A673 (cell line): ENCODE measurements at regions not wholly inside any gene's neighbourhood (a gene's known extent, or its start where the extent isn't known, plus 50 kb on each side); places are given as distances from the start of the nearest gene placed in this dataset.

Source experiments
- BruUV-seq: library from RNA; stranded (reverse); fragments of 400-500 nt; replicated peaks from 2 replicates; lab custom pipeline; 2021; lab: Mats Ljungman, UMichigan
- CTCF ChIA-PET: fragments of 300-600 bp; sonication (Branson Sonifier 250); formaldehyde crosslinking; loops from one replicate; lab custom pipeline; 2022; ENCODE audit warnings: antibody characterized with exemption; lab: Charles Lee
- POLR2A ChIA-PET: fragments of 300-600 bp; sonication (Branson Sonifier 250); formaldehyde crosslinking; loops from one replicate; lab custom pipeline; 2022; ENCODE audit warnings: antibody characterized with exemption; ENCODE audit not compliant: low non-redundant PET; lab: Charles Lee
- DNase-seq: peaks from one replicate; pipeline ENCODE4 v3.0.0-alpha.2; 2015; ENCODE audit warnings: low spot score
- H3K27ac ChIP-seq: fragments of 200-600 bp; sonication (generic); 2 replicates; pipeline ENCODE4 v1.5.1; 2016; ENCODE audit warnings: mixed run types, low read depth, mild to moderate bottlenecking, mixed read lengths, antibody characterized with exemption, low read length; ENCODE audit not compliant: poor library complexity, severe bottlenecking
- H3K27me3 ChIP-seq: fragments of 200-600 bp; sonication (generic); replicated peaks from 2 replicates; pipeline ENCODE4 v1.6.1; 2017; ENCODE audit warnings: mixed run types, low read depth, mild to moderate bottlenecking, mixed read lengths, antibody characterized with exemption, low read length; ENCODE audit not compliant: insufficient read depth, poor library complexity
- H3K36me3 ChIP-seq: fragments of 200-600 bp; sonication (generic); 2 replicates; pipeline ENCODE4 v1.6.1; 2016; ENCODE audit warnings: mixed run types, mild to moderate bottlenecking, mixed read lengths, antibody characterized with exemption, low read length; ENCODE audit not compliant: insufficient read depth, poor library complexity, severe bottlenecking
- H3K4me1 ChIP-seq: fragments of 200-600 bp; sonication (generic); 2 replicates; pipeline ENCODE4 v1.6.1; 2017; ENCODE audit warnings: mixed run types, mild to moderate bottlenecking, mixed read lengths, antibody characterized with exemption, low read length; ENCODE audit not compliant: insufficient read depth, poor library complexity, severe bottlenecking
- H3K4me3 ChIP-seq: fragments of 200-600 bp; sonication (generic); 2 replicates; pipeline ENCODE4 v1.5.1; 2016; ENCODE audit warnings: low read depth, mixed run types, mild to moderate bottlenecking, mixed read lengths, low read length; ENCODE audit not compliant: poor library complexity, severe bottlenecking
- H3K9me3 ChIP-seq: fragments of 200-600 bp; sonication (generic); 2 replicates; pipeline ENCODE4 v1.6.1; 2016; ENCODE audit warnings: mixed run types, low read depth, mild to moderate bottlenecking, mixed read lengths, antibody characterized with exemption, low read length; ENCODE audit not compliant: poor library complexity, severe bottlenecking
- EZH2 ChIP-seq: fragments of 200-600 bp; sonication (generic); IDR thresholded peaks from 2 replicates; pipeline ENCODE4 v1.6.1; 2017; ENCODE audit warnings: borderline replicate concordance, low read depth, mild to moderate bottlenecking, mixed read lengths, antibody characterized with exemption, low read length; ENCODE audit not compliant: poor library complexity, severe bottlenecking
- intact Hi-C: fragments of 100-400 bp; cut with micrococcal nuclease; formaldehyde crosslinking; loops from one replicate; pipeline ENCODE4 v1.10.0; 2022; ENCODE audit not compliant: unreplicated experiment
- TF ChIP-seq, protein P1 (sequence below): fragments of 300-800, 200-600 bp; sonication (generic); conservative IDR thresholded peaks from 2 replicates; pipeline ENCODE4 v1.5.1; 2017; ENCODE audit warnings: low read depth, mild to moderate bottlenecking, antibody characterized with exemption, low read length, moderate library complexity, mixed read lengths

DNA sequence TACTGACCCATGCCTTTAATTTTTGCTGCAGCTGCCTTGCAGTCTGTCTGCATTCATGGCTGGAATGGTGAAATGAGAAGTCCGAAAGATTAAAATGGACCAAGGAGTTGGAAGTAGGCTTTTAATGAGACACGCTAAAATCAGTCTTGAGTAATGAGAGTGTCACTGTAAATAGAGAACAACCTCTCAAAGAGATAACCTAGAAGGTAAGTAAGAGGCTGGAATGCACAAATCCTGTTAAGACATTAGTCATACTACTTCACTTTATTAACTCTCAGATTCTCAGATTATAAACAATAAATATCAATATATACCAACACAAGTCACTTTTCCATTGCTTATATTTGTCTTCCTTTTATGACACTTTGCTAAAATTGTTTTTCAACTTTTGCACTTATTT is 880.6 kb upstream of the C9orf72 start:
- intact Hi-C loops = no loop called here
- H3K36me3 ChIP-seq = no peaks in the 10 kb centered on the region
- no peak overlapping the region for H3K4me3 ChIP-seq
- H3K27me3 ChIP-seq = no peaks in the 10 kb centered on the region
- ChIA-PET CTCF (no interaction called here), POLR2A (no interaction called here)
- H3K9me3 ChIP-seq = no peaks in the 10 kb centered on the region
- no peaks in the 10 kb centered on the region for H3K4me1 ChIP-seq
- BruUV-seq = no TSS peak
- TF ChIP-seq, protein P1, sequence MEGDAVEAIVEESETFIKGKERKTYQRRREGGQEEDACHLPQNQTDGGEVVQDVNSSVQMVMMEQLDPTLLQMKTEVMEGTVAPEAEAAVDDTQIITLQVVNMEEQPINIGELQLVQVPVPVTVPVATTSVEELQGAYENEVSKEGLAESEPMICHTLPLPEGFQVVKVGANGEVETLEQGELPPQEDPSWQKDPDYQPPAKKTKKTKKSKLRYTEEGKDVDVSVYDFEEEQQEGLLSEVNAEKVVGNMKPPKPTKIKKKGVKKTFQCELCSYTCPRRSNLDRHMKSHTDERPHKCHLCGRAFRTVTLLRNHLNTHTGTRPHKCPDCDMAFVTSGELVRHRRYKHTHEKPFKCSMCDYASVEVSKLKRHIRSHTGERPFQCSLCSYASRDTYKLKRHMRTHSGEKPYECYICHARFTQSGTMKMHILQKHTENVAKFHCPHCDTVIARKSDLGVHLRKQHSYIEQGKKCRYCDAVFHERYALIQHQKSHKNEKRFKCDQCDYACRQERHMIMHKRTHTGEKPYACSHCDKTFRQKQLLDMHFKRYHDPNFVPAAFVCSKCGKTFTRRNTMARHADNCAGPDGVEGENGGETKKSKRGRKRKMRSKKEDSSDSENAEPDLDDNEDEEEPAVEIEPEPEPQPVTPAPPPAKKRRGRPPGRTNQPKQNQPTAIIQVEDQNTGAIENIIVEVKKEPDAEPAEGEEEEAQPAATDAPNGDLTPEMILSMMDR = no peak
- no peak for TF ChIP-seq EZH2
- no peak for DNase-seq
- no peak overlapping the region for H3K27ac ChIP-seq

DNA sequence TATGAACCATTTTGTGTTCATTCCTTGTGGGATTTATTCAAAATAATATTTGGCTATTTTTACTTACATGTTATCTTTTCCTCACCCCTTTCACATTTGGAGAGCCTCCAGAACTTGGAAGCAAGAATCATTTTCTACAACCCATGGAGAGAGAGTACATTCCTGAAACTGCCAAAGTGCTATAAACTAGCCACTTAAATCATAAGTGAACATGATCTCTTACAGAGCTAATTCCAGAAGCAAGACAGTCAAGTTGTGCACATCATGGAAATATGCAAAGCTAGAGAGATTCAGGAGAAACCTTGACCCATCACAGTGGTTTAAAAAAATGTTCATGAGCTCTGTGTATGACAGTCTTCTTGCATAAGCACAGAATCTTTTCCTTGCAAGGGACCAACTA is 883.6 kb upstream of the C9orf72 start:
- TF ChIP-seq EZH2 = no peak
- TF ChIP-seq, protein P1 = no peak
- intact Hi-C loops = no loop called here
- no peak overlapping the region for H3K27ac ChIP-seq
- H3K4me1 ChIP-seq = no peaks in the 10 kb centered on the region
- ChIA-PET CTCF (no interaction called here), POLR2A (no interaction called here)
- H3K36me3 ChIP-seq = no peaks in the 10 kb centered on the region
- H3K4me3 ChIP-seq = no peak overlapping the region
- no peak for DNase-seq
- no peaks in the 10 kb centered on the region for H3K27me3 ChIP-seq
- H3K9me3 ChIP-seq = no peaks in the 10 kb centered on the region
- no TSS peak for BruUV-seq

DNA sequence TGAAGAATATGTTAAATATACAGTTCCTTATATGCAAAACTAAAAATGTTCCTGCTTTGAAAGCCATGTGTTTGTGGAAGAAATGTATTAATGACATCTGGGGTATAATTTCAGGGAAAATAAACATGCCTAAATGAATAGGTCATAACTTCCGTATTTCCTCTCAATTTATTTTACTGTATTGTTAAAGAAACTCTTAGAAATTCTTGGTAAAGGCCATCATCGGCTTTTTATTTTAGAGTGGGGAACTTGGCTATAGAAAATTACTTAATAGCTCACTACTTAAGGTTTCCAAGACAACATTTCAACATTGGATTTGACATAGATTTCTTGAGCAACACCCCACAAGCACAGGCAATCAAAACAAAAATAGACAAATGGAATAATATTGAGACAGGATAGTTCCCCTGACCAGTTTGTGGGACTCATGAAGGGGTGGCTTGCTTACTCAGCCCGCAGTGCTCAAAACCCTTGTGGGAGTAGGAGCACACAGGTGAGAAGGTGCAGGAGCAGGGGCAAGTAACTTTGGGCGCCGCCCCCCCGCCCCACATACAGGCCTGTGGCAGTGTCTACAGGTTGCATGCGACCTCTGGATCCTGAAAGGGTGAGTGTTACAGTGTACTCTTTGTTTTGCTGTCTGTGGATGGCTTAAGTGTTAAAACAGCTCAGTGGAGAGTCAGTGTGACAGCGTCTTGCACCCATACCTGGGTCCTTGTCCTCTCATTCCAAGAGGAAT is 891.4 kb upstream of the C9orf72 start:
- Histone ChIP-seq H3K27me3 (no peaks in the 10 kb centered on the region), H3K4me1 (peaks cover 11% of the 10 kb centered on the region), H3K36me3 (no peaks in the 10 kb centered on the region), H3K9me3 (no peaks in the 10 kb centered on the region), H3K27ac (no peak overlapping the region), H3K4me3 (no peak overlapping the region)
- peak; percentile 72 for DNase-seq
- BruUV-seq = no TSS peak
- CTCF ChIA-PET = no interaction called here
- intact Hi-C loops = loop anchor here (10.0 kb wide), 1 partner anchor 60 kb away; no protein-coding TSS in a partner anchor
- TF ChIP-seq EZH2 = no peak
- TF ChIP-seq, protein P1 = no peak
- POLR2A ChIA-PET = no interaction called here
